ENCODE measurements at regions not wholly inside any gene's neighbourhood (a gene's known extent, or its start where the extent isn't known, plus 50 kb on each side); places are given as distances from the start of the nearest gene placed in this dataset.

DNA sequence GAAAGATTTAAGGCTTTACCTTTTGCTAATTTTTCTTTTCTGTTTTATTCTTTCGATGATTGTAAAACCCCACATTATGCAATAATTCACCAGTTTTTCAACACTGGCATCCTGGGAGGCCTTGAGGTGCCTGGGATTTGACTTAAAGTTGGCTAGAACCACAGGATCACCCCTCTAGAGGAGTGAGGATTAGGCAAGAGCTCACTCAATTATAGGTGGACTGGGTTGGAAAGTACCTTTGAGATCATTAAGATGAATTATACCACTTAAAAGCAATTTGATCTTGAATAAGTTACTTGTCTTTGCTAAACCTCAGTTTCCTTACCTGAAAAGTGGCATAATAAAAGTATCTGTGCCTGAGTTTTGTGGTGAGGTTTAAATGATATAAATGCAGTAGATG lies 212.8 kb upstream of the TPRG1 start:
- TF ChIP-seq, protein P1, sequence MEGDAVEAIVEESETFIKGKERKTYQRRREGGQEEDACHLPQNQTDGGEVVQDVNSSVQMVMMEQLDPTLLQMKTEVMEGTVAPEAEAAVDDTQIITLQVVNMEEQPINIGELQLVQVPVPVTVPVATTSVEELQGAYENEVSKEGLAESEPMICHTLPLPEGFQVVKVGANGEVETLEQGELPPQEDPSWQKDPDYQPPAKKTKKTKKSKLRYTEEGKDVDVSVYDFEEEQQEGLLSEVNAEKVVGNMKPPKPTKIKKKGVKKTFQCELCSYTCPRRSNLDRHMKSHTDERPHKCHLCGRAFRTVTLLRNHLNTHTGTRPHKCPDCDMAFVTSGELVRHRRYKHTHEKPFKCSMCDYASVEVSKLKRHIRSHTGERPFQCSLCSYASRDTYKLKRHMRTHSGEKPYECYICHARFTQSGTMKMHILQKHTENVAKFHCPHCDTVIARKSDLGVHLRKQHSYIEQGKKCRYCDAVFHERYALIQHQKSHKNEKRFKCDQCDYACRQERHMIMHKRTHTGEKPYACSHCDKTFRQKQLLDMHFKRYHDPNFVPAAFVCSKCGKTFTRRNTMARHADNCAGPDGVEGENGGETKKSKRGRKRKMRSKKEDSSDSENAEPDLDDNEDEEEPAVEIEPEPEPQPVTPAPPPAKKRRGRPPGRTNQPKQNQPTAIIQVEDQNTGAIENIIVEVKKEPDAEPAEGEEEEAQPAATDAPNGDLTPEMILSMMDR (IDR thresholded peaks at IDR 0.05) = no peak
- TF ChIP-seq POLR2A (IDR thresholded peaks at IDR 0.05) (no peak), POLR2AphosphoS5 (IDR thresholded peaks at IDR 0.05; ENCODE audit: insufficient read depth in 1 of 2, low read depth in 1 of 2) (no peak)

Measured in vagina (tissue), 2 donors.